GM18873 (cell line): ENCODE measurements at regions not wholly inside any gene's neighbourhood (a gene's known extent, or its start where the extent isn't known, plus 50 kb on each side); places are given as distances from the start of the nearest gene placed in this dataset.
"Not testable (repeated sequence)": the region's sequence is repeated elsewhere in the genome, so short reads cannot be mapped to it uniquely, and the experiment has no call there.

Experiments used
- ATAC-seq: cut with Tn5 transposase; IDR thresholded peaks from one replicate; pipeline ENCODE4 v1.9.1; 2021; ENCODE audit warnings: mild to moderate bottlenecking, moderate library complexity, moderate number of reproducible peaks; ENCODE audit not compliant: unreplicated experiment, low FRiP score

GRCh38 chr2:126269911-126270310, 386.0 kb upstream of the GYPC start:
- no peak for ATAC-seq

- ATAC-seq = no peak
These were observed 385.4 kb upstream of the GYPC start for GRCh38 chr2:126270587-126270986.

- ATAC-seq = no peak
These were observed 383.6 kb upstream of the GYPC start for GRCh38 chr2:126272401-126272800.

GRCh38 chr2:126275098-126275497, 380.9 kb upstream of the GYPC start:
- no peak for ATAC-seq

- not testable (repeated sequence) for ATAC-seq
These were observed 379.7 kb upstream of the GYPC start for GRCh38 chr2:126276268-126276667.

GRCh38 chr2:126288362-126288761, 367.6 kb upstream of the GYPC start:
- ATAC-seq = no peak

- ATAC-seq = not testable (repeated sequence)
These were observed 362.0 kb upstream of the GYPC start for GRCh38 chr2:126293962-126294361.

- ATAC-seq = no peak
These were observed 356.4 kb upstream of the GYPC start for GRCh38 chr2:126299469-126299976.

- ATAC-seq = no peak
These were observed 355.6 kb upstream of the GYPC start for GRCh38 chr2:126300348-126300747.

- no peak for ATAC-seq
These were observed 353.9 kb upstream of the GYPC start for GRCh38 chr2:126302043-126302442.

- no peak for ATAC-seq
These were observed 352.8 kb upstream of the GYPC start for GRCh38 chr2:126303113-126303512.

GRCh38 chr2:126304154-126304553, 351.8 kb upstream of the GYPC start:
- no peak for ATAC-seq

GRCh38 chr2:126306539-126306938, 349.4 kb upstream of the GYPC start:
- ATAC-seq = no peak

GRCh38 chr2:126307740-126308139, 348.2 kb upstream of the GYPC start:
- ATAC-seq = no peak

- no peak for ATAC-seq
These were observed 346.8 kb upstream of the GYPC start for GRCh38 chr2:126309185-126309584.

- no peak for ATAC-seq
These were observed 343.4 kb upstream of the GYPC start for GRCh38 chr2:126312579-126312978.

- no peak for ATAC-seq
These were observed 340.1 kb upstream of the GYPC start for GRCh38 chr2:126315828-126316227.

GRCh38 chr2:126317790-126318431, 338.0 kb upstream of the GYPC start:
- no peak for ATAC-seq

GRCh38 chr2:126322342-126322741, 333.6 kb upstream of the GYPC start:
- ATAC-seq = no peak

- ATAC-seq = no peak
These were observed 330.8 kb upstream of the GYPC start for GRCh38 chr2:126325202-126325601.

- no peak for ATAC-seq
These were observed 326.8 kb upstream of the GYPC start for GRCh38 chr2:126329173-126329572.

- no peak for ATAC-seq
These were observed 313.5 kb upstream of the GYPC start for GRCh38 chr2:126342457-126342856.

GRCh38 chr2:126343136-126343535, 312.8 kb upstream of the GYPC start:
- no peak for ATAC-seq
